ENCODE measurements at regions not wholly inside any gene's neighbourhood (a gene's known extent, or its start where the extent isn't known, plus 50 kb on each side); places are given as distances from the start of the nearest gene placed in this dataset.
A peak's percentile ranks its signal among the peaks of the same experiment; 100 is the strongest.

- peak; percentile 53 to 92 (median 73) for ATAC-seq
- TF ChIP-seq CTCF (IDR thresholded peaks at IDR 0.05) (no peak), POLR2A (IDR thresholded peaks at IDR 0.05) (no peak)
- intact Hi-C loops (cut with DNase I) = loop anchor here in 1 of 10 donors (10.0 kb wide), 1 partner anchor 69 kb away; no protein-coding TSS in a partner anchor
These were observed 139.9 kb upstream of the PKN2 start for GRCh38 chr1:88544195-88544594.

GRCh38 chr1:88549536-88549935, 134.5 kb upstream of the PKN2 start:
- H3K9me3 ChIP-seq = no peaks in the 10 kb centered on the region
- intact Hi-C loops (cut with DNase I) = loop anchor here in 2 of 10 donors (5.0 to 10.0 kb wide), 2 partner anchors 75 to 367 kb away; no protein-coding TSS in a partner anchor
- DNase-seq (no peak), ATAC-seq (no peak)
- WGBS, 4 donors = 30 to 49% (median 33%) methylated on average over 1 of the region's 1 CpG
- no peaks in the 10 kb centered on the region for H3K4me1 ChIP-seq
- no peak for TF ChIP-seq POLR2A (IDR thresholded peaks at IDR 0.05)
- peak in 8 of 12 donors; percentile 18 to 50 (median 32) for TF ChIP-seq CTCF (IDR thresholded peaks at IDR 0.05)
- H3K27me3 ChIP-seq = no peaks in the 10 kb centered on the region
- H3K36me3 ChIP-seq = no peaks in the 10 kb centered on the region
- no peak overlapping the region for H3K4me3 ChIP-seq
- no peak overlapping the region for H3K27ac ChIP-seq

More at GRCh38 chr1:88544195-88544594, 139.9 kb upstream of the PKN2 start:
- Histone ChIP-seq H3K36me3 (no peaks in the 10 kb centered on the region), H3K27ac (peak overlapping the region in 3 of 12 donors; percentile 33 to 46 (median 43)), H3K9me3 (no peaks in the 10 kb centered on the region), H3K4me3 (no peak overlapping the region), H3K4me1 (no peaks in the 10 kb centered on the region), H3K27me3 (no peaks in the 10 kb centered on the region)
- DNase-seq = no peak

GRCh38 chr1:88552226-88552625, 131.8 kb upstream of the PKN2 start:
- no peak overlapping the region for H3K4me3 ChIP-seq
- WGBS, 4 donors = 78 to 86% (median 83%) methylated on average over 2 of the region's 2 CpGs

GRCh38 chr1:88557014-88557413, 127.1 kb upstream of the PKN2 start:
- H3K4me1 ChIP-seq = no peaks in the 10 kb centered on the region
- no peak for DNase-seq
- no peak overlapping the region for H3K4me3 ChIP-seq
- 91 to 98% (median 92%) methylated on average over 3 of the region's 3 CpGs for WGBS, 4 donors
- no peak overlapping the region for H3K27ac ChIP-seq
- TF ChIP-seq POLR2A (IDR thresholded peaks at IDR 0.05) (no peak), CTCF (IDR thresholded peaks at IDR 0.05) (no peak)
- no peaks in the 10 kb centered on the region for H3K9me3 ChIP-seq
- intact Hi-C loops (cut with DNase I) = loop anchor here in 3 of 10 donors (10.0 kb wide), 2 partner anchors 372 to 382 kb away; no protein-coding TSS in a partner anchor
- no peaks in the 10 kb centered on the region for H3K27me3 ChIP-seq
- no peaks in the 10 kb centered on the region for H3K36me3 ChIP-seq
- no peak for ATAC-seq

More at GRCh38 chr1:88552226-88552625, 131.8 kb upstream of the PKN2 start:
- DNase-seq (no peak), ATAC-seq (no peak)
- Histone ChIP-seq H3K27ac (no peak overlapping the region), H3K36me3 (no peaks in the 10 kb centered on the region), H3K9me3 (no peaks in the 10 kb centered on the region), H3K4me1 (no peaks in the 10 kb centered on the region), H3K27me3 (no peaks in the 10 kb centered on the region)
- TF ChIP-seq POLR2A (IDR thresholded peaks at IDR 0.05) = no peak
- no peak for TF ChIP-seq CTCF (IDR thresholded peaks at IDR 0.05)
- intact Hi-C loops (cut with DNase I) = loop anchor here in 7 of 10 donors (5.0 to 10.0 kb wide), 3 partner anchors 367 to 377 kb away; no protein-coding TSS in a partner anchor
